HuH-7 (cell line): ENCODE measurements at regions not wholly inside any gene's neighbourhood (a gene's known extent, or its start where the extent isn't known, plus 50 kb on each side); places are given as distances from the start of the nearest gene placed in this dataset.

ENCODE experiments used
- DNase-seq: peaks from one replicate; pipeline ENCODE4 v3.0.0; 2011; ENCODE audit warnings: low spot score

GRCh38 chr12:14153803-14154202 lies 172.4 kb upstream of the GRIN2B start:
- DNase-seq, result no peak

DNA sequence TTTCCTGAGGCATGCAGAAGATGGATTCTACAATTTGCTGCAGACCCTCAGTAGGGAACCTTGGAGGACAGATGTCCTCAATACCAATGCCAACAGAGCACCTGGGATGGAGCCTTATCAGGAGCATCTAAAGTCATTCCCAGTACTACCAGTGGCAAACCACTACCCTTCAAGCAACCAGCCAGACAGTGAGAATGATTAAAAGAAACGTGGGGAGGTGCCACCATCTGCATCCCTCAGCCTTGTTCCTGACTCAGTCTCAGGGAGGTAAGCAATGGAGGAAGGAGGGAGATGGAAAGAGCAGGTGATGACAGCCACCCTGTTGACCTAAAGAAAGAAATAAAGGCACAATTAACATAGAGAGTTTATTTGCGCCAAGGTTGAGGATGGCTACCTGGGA lies 175.2 kb upstream of the GRIN2B start:
- DNase-seq, result no peak

GRCh38 chr12:14157088-14157747 lies 175.8 kb upstream of the GRIN2B start:
- DNase-seq, result no peak

DNA sequence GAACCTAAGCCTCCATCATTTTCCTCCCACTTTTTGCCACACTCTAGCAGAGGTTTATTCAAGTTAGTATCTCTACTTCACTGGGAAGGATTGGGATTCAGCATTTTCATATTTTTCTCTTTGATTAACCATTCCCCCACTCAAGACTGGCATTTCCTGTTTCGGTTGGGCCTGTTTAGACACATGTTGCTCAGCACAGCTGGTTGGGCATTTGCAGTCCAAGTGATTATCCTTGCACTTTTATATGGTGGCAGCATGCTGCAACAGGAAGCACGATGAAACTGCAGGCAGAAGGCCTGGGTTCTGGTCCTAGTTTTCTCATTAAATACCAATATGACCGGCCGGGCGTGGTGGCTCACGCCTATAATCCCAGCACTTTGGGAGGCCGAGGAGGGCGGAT lies 182.9 kb upstream of the GRIN2B start:
- no peak for DNase-seq

- DNase-seq, result peak; percentile 68
Observed at GRCh38 chr12:14167005-14167628, 185.7 kb upstream of the GRIN2B start.

- DNase-seq, result no peak
Observed at GRCh38 chr12:14169281-14169680, 187.9 kb upstream of the GRIN2B start.

DNA sequence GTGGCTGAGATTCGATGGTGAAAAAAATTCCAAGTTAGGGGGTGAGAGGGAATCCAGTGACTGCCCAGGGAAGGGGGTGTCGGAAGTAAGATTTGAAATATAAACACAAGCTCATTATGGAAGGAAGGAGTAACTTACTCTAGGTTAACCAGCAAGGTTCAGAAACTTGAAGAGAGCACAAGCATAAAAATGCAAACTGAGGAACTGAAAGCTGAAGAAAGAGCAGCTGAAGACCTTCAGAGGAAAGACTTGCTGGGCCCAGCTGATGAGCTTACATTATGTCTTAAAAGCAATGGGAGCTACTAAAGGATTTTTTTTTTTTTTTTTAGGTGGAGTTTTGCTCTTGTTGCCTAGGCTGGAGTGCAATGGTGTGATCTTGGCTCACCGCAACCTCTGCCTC lies 189.7 kb upstream of the GRIN2B start:
- no peak for DNase-seq

DNA sequence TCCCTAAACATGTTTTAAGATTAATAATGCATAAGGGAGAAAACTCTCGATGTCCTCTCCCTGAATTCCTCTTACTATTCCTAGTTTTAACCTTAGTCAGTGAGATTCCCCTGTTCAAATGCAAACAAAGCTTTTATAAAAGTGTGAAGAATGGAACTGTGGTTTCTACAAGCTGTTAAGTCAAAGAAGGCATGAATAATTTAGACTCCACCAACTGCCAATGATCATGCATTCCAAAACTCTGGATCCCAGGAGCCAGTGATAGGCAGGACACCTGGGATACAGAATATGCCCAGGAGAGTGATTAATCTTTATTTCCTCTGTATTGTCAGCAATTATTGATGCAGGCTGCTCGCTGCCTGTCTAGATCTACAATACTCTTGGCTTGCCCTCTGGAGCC lies 190.3 kb upstream of the ATF7IP start:
- DNase-seq, result no peak

GRCh38 chr12:14185427-14186192 lies 179.9 kb upstream of the ATF7IP start:
- peak; percentile 67 for DNase-seq

GRCh38 chr12:14186193-14186502 lies 179.3 kb upstream of the ATF7IP start:
- no peak for DNase-seq

- no peak for DNase-seq
Observed at GRCh38 chr12:14187002-14187401, 178.5 kb upstream of the ATF7IP start.

DNA sequence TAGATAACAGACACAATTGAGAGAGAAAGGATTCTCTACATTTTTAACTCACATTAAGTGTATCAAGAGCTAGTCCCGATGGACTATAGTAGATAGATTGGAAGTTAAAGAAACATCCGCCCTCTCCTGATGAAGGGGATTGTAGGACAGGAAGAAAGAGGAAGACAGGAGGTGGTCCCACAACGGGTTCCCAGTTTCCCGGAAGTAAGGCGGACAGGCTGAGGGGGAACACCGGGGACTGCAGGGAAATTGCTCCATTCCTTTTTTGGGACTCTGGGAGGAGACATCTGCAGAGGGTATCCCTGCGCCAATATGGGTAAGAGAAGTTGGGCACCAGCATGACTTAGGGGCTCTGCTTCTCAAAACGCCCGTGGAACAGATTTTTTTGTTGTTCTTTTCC lies 177.5 kb upstream of the ATF7IP start:
- no peak for DNase-seq

DNA sequence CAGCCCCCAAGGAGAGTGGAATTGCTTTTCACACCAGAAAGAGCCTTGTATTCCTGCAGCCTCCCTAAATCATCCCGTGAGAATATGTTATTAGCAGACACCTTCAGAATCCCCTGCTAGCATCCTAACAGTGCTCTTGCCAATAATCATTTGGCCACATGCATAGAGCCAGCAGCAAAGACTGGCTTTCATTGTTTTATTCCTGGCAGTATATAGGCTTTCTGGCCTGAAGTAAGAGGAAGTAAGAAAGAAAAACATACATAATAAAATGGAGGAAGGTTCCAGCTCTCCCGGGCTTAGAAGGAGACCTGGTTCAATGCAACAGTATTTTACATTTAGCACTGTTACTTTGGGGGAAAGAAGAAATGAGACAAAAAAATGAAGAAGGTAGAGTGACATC lies 176.7 kb upstream of the ATF7IP start:
- no peak for DNase-seq

DNA sequence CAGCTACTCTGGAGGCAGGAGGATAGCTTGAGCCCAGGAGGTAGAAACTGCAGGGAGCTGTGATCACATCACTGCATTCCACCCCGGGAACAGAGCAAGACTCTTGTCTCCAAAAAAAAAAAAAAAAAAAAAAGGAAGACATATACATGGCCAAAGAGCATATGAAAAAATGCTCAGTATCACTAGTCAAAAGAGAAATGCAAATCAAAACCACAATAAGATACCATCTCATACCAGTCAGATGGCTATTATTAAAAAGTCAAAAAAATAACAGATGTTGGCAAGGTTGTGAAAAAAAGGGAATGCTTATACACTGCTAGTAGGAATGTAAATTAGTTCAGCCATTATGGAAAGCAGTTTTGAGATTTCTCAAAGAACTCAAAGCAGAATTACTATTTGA lies 174.8 kb upstream of the ATF7IP start:
- no peak for DNase-seq

DNA sequence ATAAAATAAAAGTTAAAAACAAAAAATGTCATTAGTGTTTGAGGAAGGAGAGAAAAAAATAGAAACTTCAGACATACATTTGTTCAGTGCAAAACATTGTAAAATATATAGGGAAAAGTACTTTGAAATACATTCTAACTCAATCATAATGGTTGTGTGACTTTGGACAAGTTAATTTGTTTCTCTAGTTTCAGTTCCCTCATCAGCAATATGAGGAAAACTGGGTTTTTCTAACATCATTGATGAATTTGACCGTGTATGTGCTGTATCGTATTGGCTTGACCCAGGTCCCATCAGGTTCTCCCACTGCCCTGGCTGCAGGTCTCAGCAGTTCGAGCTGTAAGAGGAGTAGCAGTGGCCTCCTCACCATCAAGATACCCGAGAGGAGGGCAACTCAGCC lies 173.9 kb upstream of the ATF7IP start:
- no peak for DNase-seq

- DNase-seq, result no peak
Observed at GRCh38 chr12:14193639-14194038, 171.8 kb upstream of the ATF7IP start.

- no peak for DNase-seq
Observed at GRCh38 chr12:14194572-14194971, 170.9 kb upstream of the ATF7IP start.

GRCh38 chr12:14199455-14200198 lies 165.9 kb upstream of the ATF7IP start:
- no peak for DNase-seq

DNA sequence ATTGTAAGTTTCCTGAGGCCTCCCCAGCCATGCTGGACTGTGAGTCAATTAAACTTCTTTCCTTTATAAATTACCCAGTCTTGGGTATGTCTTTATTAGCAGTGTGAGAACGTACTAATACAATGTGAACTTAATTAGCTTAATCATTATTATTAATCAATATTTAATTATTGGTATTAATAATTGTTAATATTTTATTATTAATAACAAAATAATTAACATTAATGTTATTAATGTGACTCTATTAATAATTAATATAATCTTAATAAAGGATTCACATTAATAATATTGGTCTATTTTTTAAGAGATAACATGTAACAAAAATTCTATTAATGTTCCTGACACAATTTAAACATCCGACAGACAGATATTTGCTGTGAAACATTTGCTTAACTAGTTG lies 164.9 kb upstream of the ATF7IP start:
- no peak for DNase-seq

DNA sequence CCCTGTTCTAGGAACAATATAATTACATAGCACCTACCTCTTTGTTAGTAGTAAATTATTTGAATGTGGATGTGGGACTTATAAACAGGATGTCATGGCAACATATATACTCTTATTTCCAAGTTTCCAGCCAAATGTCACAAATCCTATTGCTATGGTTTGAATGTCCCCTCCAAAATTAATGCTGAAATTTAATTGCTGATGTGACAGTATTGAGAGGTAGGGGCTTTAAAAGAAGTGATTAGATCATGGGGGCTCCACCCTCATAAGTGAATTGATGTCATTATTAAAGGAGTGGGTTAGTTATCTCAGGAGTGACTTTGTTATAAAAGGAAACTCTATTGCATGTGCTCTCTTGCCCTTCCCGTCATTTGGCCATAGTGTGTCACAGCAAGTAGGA lies 164.2 kb upstream of the ATF7IP start:
- DNase-seq, result no peak

DNA sequence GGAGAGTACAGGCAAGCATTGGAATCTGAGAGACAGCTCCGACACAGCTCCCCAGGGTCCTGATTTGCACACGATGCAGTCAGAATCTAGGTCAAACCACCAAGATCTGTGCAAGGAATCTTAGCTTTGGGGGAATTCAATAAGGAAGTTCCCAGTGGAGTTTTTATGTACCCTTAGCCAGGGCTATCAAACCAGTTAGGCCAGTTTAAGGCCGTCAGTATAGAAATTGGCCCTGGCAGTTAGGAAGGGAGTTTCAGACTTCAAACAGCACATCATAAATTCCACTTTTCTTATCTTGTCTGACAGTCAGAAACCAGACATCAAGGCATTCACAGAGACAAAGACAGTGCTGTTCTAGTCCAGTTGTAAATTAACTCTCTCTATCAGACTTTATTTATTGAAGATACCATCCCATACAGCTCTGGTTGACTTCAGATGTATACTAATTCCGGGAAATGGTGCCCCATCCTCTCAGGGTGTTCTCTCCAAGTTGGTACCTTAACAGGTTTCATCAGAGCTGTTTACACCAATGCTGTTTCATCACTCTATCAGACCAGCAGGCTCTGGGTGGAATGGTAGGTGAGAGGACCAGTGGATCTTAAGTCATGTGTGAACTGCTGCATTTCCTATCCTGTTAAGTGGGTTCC lies 157.5 kb upstream of the ATF7IP start:
- DNase-seq, result peak; percentile 33

GRCh38 chr12:14211947-14212387 lies 153.5 kb upstream of the ATF7IP start:
- peak; percentile 15 for DNase-seq
